NCI-H2029 treated with DMSO at 0.1 percent for 48 hours (cell line): ENCODE measurements at regions not wholly inside any gene's neighbourhood (a gene's known extent, or its start where the extent isn't known, plus 50 kb on each side); places are given as distances from the start of the nearest gene placed in this dataset.
"Not testable (repeated sequence)": the region's sequence is repeated elsewhere in the genome, so short reads cannot be mapped to it uniquely, and the experiment has no call there.

Experiments used
- DNase-seq: peaks from one replicate; lab custom pipeline; 2025; lab: John Stamatoyannopoulos, UW

- no peak for DNase-seq
Observed at GRCh38 chr20:23150304-23151007, 64.3 kb upstream of the CD93 start.

DNA sequence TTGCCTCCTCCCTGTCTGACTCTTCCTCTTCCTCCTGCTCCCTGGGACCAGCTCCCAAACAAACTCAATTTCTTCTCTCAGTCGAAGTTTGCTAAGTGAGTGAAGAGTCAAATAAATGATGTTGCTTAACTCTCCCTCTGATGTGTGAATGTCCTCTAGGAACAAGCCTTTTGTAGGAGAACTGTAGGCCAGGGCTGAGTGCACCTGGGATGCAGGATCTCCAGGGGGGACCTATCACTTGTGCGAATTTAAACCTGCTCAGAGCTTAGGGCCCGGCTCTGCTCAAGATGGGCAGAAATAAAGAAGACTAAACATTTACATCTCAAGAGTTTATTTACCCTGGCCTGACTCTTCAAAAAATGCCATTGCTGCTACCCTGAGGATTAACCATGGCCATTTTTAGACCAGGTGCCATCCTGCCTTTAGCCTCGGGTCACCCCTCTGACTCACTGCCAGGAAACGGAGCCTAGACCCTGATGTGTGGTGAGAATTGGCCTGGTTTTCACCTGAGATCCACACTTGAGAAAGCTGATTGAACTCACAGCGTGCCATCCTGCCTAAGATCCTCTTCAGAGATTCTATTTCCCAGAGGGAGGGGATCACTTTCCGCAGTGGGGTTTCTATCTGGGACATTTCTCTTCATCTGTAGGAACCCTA, 63.6 kb upstream of the CD93 start:
- DNase-seq: no peak

DNA sequence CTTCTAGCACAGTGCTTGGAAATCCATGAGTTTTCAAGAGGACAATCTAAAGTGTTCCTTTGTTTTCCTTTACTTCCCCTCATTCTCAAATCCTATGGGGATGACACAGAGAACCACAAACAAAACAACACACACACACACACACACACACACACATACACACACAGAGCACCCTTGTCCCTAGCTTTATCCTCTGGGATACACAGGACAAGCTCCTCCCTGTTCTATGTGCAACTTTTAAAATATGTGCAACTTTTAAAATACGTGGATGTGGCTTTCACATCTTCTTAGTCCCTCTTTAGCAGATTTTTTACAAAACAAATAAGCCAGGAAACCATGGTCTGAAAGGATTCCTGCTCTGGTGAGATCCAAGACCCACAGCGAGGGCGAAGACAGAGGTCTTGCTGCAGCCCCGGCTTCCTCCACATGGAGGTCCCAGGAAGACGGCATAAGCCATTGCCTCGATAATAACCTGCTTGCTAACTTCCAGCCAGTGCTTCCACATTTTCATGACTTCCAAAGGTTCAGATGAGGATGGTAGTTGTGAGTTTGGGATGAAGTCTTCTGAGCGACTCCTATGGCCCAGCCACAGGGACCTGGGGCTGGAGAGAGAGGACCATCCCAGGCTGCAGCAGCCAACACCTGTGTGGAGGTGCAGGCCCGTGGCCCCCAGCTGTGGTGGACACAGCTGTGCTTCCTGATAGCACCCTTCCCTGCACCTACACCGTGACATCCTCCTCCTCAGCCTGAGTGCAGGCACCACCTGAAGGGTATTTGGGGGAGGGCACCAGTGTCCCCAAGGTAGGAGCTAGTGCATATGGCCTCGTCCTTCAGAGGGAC, 62.8 kb upstream of the CD93 start:
- no peak for DNase-seq

- DNase-seq: no peak
Observed at GRCh38 chr20:23147964-23148730, 62.0 kb upstream of the CD93 start.

DNA sequence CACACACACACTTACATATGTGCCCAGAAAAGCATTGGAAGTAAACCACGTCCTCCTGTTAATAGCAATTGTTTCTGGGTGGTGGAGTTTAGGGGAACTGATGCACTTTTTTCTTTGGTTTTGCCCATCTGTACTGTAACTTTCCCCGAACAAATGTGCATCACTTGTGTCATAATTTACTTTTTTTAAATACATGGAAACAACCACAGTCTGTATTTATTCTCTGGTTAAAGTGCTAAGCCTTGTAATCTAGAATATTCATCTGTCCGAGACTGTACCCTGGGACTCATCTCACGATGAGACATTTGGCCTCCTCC, 61.5 kb upstream of the CD93 start:
- DNase-seq: no peak

GRCh38 chr20:23146857-23147637, 60.9 kb upstream of the CD93 start:
- DNase-seq: no peak

GRCh38 chr20:23146181-23146580, 60.1 kb upstream of the CD93 start:
- DNase-seq: no peak

DNA sequence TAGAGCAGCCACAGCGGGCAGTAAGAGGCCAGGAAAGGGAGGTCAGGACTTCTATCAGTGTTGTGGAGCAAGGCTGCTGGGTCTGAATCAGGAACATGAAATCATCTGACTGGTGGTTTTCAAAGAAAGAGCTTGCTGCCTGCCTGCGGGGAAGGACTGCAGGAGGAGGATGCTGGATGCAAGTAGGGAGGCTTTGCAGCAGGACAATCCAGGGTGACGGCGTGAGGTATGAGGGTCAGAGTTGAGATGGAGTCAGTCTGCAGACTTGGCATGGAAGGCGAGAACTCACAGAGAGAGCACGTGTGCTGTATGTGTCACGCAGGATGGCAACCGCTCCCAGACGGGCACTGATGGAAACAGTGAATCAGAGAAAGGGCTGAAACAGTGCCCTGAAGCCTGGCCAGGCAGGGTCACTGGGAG, 59.2 kb upstream of the CD93 start:
- DNase-seq: no peak

DNA sequence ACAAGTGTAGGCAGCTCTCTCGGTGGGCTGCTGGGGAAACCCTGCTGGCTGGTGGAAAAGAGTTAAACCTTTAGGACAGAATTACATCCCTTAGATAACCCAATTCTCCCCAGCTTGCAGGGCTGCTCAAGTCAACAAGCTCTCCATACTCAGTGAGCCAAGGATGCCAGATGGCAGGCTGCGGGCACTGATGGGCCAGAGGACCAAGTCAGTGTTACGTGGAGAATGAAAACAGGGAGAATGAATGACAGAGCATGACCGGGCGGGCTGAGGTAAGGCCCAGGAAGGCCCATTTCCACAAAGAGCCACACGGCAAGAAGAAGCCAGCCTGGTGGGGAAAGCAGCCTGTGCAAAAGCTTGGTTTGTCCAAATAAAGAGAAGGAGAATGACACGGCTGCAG, 58.7 kb upstream of the CD93 start:
- DNase-seq: no peak

DNA sequence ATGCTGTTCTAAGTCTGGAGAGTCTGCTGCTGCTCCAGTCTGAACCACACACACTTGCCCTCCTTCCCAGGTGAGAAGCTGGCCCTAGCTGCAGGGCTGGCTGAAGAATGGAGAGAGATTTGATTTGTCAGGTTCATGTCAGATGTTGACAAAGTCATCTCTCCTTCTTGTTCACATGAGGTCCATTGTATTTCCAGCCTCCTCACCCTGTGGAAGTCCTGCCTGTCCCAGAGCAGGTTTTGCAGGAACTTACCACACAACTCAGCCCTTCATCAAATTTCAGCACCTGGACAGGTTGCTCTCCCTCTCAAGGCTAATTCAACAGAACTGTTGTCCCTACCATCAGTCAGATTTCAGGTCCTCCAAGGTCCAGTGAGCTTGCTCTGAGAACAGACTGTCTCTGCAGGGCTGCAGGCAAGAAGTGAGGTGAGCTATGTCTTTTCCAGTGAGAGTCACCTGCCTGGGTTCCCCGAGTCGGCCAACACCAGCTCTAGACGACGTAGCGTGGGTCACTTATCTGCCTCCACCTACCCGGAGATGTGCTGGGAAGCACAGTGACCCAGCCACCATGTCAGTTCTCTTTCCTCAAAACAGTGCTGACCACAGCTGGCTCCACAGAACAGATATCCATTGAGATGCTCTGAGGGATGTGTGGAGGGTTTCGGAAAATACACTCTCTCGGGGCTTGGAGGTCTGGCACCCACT, 58.0 kb upstream of the CD93 start:
- DNase-seq: no peak

DNA sequence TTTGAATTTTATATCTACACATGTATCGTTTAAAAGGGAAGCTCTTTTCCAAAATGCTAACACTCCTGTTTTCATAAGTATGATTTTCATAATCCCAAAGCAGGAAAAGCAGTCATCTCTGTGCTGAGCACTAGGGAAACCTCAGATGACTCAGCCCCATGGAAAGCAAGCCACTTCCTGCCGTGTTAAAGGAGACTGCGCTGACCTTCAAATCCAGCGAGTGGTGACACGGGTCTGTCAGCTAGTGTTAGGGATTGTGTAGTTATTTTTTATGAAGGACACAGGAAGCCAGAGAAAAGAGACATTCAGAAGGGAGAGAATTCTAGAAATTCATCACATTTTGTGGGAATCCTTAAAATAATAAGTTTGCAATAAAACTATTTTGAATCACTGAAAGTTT, 57.0 kb upstream of the CD93 start:
- DNase-seq: peak; percentile 11

- no peak for DNase-seq
Observed at GRCh38 chr20:23142162-23143050, 56.3 kb upstream of the CD93 start.

GRCh38 chr20:23141450-23142161, 55.5 kb upstream of the CD93 start:
- DNase-seq: no peak

- DNase-seq: no peak
Observed at GRCh38 chr20:23140991-23141390, 54.9 kb upstream of the CD93 start.

DNA sequence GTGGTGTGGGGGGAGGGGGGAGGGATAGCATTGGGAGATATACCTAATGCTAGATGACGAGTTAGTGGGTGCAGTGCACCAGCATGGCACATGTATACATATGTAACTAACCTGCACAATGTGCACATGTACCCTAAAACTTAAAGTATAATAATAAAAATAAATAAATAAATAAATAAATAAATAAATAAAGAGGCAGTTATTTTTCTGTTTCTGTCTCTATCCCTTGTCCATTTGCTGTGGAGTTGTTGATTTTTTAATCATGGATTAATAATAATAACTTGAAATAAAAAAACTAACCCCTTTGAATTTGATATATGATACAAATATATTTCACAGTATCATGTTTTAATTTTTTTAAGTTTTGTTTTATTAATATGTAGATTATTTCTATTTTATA, 53.9 kb upstream of the CD93 start:
- DNase-seq: not testable (repeated sequence)

DNA sequence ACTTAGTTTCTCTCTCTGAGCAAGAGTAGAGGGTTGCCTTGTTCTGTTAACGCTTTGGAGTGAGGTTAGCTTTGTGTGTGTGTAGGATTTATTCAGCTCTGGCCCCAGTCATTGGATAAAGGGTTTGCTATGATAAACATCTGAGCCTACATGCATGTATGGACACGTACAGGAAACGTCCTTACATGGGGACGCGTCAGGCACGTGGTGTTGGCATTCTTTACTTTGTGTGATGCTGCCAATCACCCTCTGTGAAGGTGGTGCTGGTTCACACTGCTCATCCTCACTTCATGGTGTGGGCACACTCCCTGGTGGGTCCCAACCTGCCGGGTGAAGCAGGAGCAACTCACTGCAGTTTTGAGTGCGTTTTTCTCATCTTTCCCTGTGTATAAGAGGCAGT, 53.4 kb upstream of the CD93 start:
- no peak for DNase-seq

DNA sequence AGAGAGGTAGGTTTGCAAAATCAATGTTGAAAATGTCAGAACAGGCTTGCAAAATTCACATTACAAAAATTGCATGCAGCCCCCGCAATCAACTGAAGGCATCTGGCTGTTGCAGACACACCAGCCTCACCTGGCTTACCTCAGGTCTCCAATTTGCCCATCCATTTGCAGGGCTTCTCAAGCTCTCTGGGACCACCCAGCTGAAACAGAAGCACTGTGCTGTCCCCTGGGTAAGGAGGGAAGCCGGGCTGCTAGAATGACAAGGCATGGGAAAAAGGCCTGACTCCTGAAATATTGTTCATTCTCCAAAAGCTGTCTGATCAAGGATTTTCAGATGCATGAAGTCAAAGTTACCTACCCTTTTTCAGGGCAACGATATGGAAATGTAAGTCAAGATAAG, 52.6 kb upstream of the CD93 start:
- DNase-seq: no peak

DNA sequence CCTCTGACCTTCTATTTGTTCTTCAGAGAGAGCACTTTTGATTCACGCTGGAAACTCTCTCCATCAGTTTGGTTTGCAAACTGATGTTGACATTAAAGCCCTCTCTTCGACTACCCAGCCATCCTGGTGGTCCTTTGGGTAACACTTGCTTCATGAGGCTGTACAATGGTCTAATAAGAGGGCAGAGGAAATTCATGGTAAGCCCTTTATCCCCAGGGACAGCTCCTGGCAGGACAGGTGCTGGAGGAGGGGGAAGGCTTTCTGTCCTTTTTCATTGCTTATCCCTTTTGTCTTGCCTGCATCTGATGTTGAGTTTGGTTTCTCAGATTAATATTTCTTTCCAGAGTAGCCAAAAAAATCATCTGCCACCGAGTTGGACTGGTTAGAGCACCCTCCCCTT, 52.1 kb upstream of the CD93 start:
- no peak for DNase-seq
